ENCODE measurements at regions not wholly inside any gene's neighbourhood (a gene's known extent, or its start where the extent isn't known, plus 50 kb on each side); places are given as distances from the start of the nearest gene placed in this dataset.

- TF ChIP-seq, protein P1, sequence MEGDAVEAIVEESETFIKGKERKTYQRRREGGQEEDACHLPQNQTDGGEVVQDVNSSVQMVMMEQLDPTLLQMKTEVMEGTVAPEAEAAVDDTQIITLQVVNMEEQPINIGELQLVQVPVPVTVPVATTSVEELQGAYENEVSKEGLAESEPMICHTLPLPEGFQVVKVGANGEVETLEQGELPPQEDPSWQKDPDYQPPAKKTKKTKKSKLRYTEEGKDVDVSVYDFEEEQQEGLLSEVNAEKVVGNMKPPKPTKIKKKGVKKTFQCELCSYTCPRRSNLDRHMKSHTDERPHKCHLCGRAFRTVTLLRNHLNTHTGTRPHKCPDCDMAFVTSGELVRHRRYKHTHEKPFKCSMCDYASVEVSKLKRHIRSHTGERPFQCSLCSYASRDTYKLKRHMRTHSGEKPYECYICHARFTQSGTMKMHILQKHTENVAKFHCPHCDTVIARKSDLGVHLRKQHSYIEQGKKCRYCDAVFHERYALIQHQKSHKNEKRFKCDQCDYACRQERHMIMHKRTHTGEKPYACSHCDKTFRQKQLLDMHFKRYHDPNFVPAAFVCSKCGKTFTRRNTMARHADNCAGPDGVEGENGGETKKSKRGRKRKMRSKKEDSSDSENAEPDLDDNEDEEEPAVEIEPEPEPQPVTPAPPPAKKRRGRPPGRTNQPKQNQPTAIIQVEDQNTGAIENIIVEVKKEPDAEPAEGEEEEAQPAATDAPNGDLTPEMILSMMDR (IDR thresholded peaks at IDR 0.05), result no peak
- TF ChIP-seq POLR2A (IDR thresholded peaks at IDR 0.05), result no peak
These were observed 234.7 kb downstream of the RBM26 start for GRCh38 chr13:79171141-79172061.
